ENCODE measurements at regions not wholly inside any gene's neighbourhood (a gene's known extent, or its start where the extent isn't known, plus 50 kb on each side); places are given as distances from the start of the nearest gene placed in this dataset.
A peak's percentile ranks its signal among the peaks of the same experiment; 100 is the strongest.

- TF ChIP-seq CTCF (IDR thresholded peaks at IDR 0.05; ENCODE audit: insufficient read depth, low read depth, low read length) = no peak
- DNase-seq (ENCODE audit: low read depth) = no peak
Observed at GRCh38 chr2:180314086-180314485, 307.0 kb upstream of the CWC22 start.

GRCh38 chr2:180312542-180312941 is 305.4 kb upstream of the CWC22 start:
- TF ChIP-seq CTCF (IDR thresholded peaks at IDR 0.05; ENCODE audit: insufficient read depth, low read depth, low read length) = no peak
- no peak overlapping the region for H3K4me3 ChIP-seq (ENCODE audit: low read depth, low read length)
- DNase-seq (ENCODE audit: low read depth) = no peak

More at GRCh38 chr2:180314086-180314485, 307.0 kb upstream of the CWC22 start:
- H3K4me3 ChIP-seq (ENCODE audit: low read depth, low read length) = no peak overlapping the region

DNA sequence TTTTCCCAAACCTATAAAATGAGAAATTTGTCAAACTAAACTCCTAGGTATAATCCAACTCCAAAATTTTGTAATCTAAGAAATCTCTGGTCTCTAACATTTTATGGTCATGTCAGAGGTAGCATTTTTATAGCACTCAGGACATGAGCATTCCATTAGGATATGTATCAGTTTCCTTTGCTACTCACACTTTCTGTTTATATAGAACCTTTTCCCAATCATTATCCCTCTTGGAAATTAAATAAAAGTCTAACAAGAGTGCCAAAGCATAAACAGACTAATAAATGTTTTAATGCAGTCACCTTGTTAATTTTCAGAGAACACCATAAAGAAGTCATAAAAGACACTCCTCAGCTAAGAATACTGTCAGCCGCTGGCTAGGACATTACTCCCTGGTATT is 300.0 kb upstream of the CWC22 start:
- DNase-seq (ENCODE audit: low read depth) = no peak
- H3K4me3 ChIP-seq (ENCODE audit: low read depth, low read length) = no peak overlapping the region
- TF ChIP-seq CTCF (IDR thresholded peaks at IDR 0.05; ENCODE audit: insufficient read depth, low read depth, low read length) = no peak

DNA sequence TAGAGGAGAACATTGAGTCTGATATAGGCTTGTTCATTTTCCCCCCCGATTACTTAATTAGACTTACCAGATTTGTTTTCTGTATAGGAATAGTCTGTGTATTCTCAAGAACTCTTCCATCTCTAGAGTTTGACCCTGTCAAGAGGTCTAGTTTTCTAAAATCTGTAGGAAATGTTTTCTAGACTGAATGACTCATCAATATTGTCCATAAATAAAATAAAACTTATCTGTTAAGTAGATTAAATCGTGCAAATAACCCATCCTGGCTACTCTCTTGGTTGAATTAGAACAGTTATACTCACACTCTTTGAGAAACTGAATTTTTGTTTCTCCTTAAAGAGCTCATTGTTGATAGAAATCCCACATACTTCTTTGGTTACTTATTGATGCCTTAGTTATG is 299.2 kb upstream of the CWC22 start:
- TF ChIP-seq CTCF (IDR thresholded peaks at IDR 0.05; ENCODE audit: insufficient read depth, low read depth, low read length) = no peak
- peak; percentile 51 for DNase-seq (ENCODE audit: low read depth)
- no peak overlapping the region for H3K4me3 ChIP-seq (ENCODE audit: low read depth, low read length)

DNA sequence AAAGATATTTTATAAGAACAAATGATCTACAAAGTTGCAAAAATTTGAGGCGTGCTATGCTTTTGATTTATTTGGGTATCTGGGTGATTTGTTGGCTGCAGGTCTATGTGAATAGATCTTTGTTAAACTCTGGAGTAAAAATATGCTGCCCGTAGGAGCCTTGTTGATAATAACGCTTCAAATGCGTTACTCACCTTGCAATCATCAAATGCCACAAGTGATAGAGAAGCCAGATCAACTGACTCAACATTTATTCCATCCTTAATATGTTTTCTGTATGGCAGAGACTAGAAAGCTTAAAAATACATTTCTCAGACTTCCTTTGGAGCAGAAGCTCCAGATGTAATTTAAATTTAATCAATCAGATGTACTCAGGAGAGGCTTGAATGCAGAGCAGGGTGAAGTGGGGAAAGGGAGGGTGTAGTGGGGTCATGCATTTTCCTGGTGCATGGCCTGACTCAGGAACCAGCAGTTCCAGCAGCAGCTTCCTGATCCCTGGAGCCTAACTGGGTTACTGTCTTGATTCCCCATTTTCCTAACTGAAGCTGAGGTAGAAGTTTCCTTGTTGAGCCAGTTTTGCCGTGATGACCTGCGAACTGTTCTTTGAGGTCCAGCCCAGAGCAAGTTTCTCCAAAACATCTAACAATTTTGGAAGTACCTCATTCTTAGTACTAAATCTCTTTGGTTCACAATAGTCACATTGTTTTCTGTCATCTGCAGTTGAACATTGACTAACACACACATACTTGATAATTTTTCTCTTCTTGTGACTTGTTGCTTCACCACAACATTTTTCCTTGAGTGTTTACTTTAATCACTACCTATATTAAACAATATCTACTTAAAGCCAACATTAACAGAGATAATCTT is 284.7 kb upstream of the CWC22 start:
- DNase-seq (ENCODE audit: low read depth) = no peak
- no peak for TF ChIP-seq CTCF (IDR thresholded peaks at IDR 0.05; ENCODE audit: insufficient read depth, low read depth, low read length)
- H3K4me3 ChIP-seq (ENCODE audit: low read depth, low read length) = no peak overlapping the region

DNA sequence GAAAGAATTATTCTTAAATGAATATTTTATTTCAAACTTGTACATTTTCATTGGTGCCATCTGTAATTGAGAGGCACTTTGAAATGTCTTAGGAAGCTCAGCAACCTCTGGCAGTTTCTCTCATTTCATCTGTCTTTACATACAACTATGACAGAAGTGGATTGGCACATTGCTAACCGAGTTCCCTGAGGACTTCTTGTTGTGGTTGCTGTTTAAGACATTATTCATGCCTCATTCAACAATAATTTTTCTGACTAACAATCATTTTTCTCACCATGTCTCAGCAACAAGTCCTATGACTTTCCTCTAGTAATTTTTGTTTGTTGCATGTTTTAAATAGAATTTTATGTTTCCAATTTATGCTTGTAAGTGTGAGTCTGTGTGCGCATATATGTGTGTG is 284.0 kb upstream of the CWC22 start:
- DNase-seq (ENCODE audit: low read depth) = no peak

More for the DNA sequence above, 284.0 kb upstream of the CWC22 start:
- no peak overlapping the region for H3K4me3 ChIP-seq (ENCODE audit: low read depth, low read length)
- no peak for TF ChIP-seq CTCF (IDR thresholded peaks at IDR 0.05; ENCODE audit: insufficient read depth, low read depth, low read length)
